Calu3 (cell line): ENCODE measurements at regions not wholly inside any gene's neighbourhood (a gene's known extent, or its start where the extent isn't known, plus 50 kb on each side); places are given as distances from the start of the nearest gene placed in this dataset.

ENCODE experiments used
- BruUV-seq: library from RNA; stranded (reverse); fragments of 400-500 nt; replicated peaks from 2 replicates; lab custom pipeline; 2021; lab: Mats Ljungman, UMichigan
- CTCF ChIA-PET: fragments of 300-600 bp; sonication (Branson Sonifier 250); formaldehyde crosslinking; loops from one replicate; lab custom pipeline; 2022; ENCODE audit warnings: antibody characterized with exemption; lab: Charles Lee
- DNase-seq: peaks from one replicate; pipeline ENCODE4 v3.0.0; 2022
- H3K27ac Mint-ChIP-seq: one replicate; pipeline ENCODE4 v1.8.0; 2022; ENCODE audit warnings: mixed read lengths; ENCODE audit not compliant: unreplicated experiment
- H3K27me3 Mint-ChIP-seq: one replicate; pipeline ENCODE4 v1.8.0; 2022; ENCODE audit warnings: mixed read lengths; ENCODE audit not compliant: unreplicated experiment
- H3K36me3 Mint-ChIP-seq: one replicate; pipeline ENCODE4 v1.8.0; 2022; ENCODE audit warnings: mild to moderate bottlenecking, moderate library complexity, mixed read lengths; ENCODE audit not compliant: insufficient read depth, unreplicated experiment
- H3K4me1 Mint-ChIP-seq: one replicate; pipeline ENCODE4 v1.8.0; 2022; ENCODE audit warnings: mild to moderate bottlenecking, low read depth, mixed read lengths; ENCODE audit not compliant: unreplicated experiment
- H3K4me3 Mint-ChIP-seq: one replicate; pipeline ENCODE4 v1.8.0; 2022; ENCODE audit warnings: mild to moderate bottlenecking, low read depth, moderate library complexity, mixed read lengths; ENCODE audit not compliant: unreplicated experiment
- H3K9me3 Mint-ChIP-seq: one replicate; pipeline ENCODE4 v1.8.0; 2022; ENCODE audit warnings: low read depth, mixed read lengths; ENCODE audit not compliant: unreplicated experiment
- CTCF ChIP-seq: fragments of 200-600 bp; IDR thresholded peaks from one replicate; pipeline ENCODE4 v1.8.0; 2022; ENCODE audit warnings: antibody characterized with exemption; ENCODE audit not compliant: unreplicated experiment
- intact Hi-C: fragments of 100-400 bp; cut with micrococcal nuclease; formaldehyde crosslinking; loops from one replicate; pipeline ENCODE4 v1.10.0; 2022; ENCODE audit not compliant: unreplicated experiment

GRCh38 chr4:19063662-19064061, 1042.1 kb upstream of the LCORL start:
- Mint-ChIP-seq H3K36me3 (no peaks in the 10 kb centered on the region), H3K27me3 (no peaks in the 10 kb centered on the region), H3K27ac (no peak overlapping the region), H3K9me3 (peaks cover 14% of the 10 kb centered on the region), H3K4me1 (no peaks in the 10 kb centered on the region), H3K4me3 (no peak overlapping the region)
- CTCF ChIA-PET, result no interaction called here
- DNase-seq, result no peak
- no peak for TF ChIP-seq CTCF
- intact Hi-C loops, result no loop called here
- BruUV-seq, result no TSS peak

GRCh38 chr4:19054916-19055315, 1033.4 kb upstream of the LCORL start:
- CTCF ChIA-PET, result no interaction called here
- Mint-ChIP-seq H3K4me3 (no peak overlapping the region), H3K27ac (no peak overlapping the region), H3K36me3 (no peaks in the 10 kb centered on the region), H3K9me3 (peaks cover 2% of the 10 kb centered on the region), H3K27me3 (no peaks in the 10 kb centered on the region), H3K4me1 (no peaks in the 10 kb centered on the region)
- intact Hi-C loops, result no loop called here
- no TSS peak for BruUV-seq
- TF ChIP-seq CTCF, result no peak
- no peak for DNase-seq

DNA sequence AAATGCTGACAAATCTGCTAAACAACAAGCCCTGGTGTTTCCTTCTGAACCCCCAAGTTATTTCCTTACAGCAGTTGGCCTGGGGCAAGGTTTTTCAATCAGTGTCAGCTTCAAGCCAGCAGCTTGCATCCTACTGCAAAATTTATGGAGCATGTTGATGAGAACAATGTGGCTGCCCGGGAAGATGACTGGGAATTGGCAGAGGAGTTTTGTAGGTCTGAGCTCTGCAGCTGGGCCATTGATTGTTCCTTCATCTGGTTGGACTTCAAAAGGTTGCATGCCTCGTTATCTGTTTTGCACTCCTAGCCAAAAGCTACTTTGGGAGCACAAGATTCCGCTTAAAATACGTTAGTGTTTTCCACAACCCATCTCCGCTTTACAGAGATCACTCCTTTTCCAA, 1030.3 kb upstream of the LCORL start:
- no peak overlapping the region for H3K4me3 Mint-ChIP-seq
- H3K27ac Mint-ChIP-seq, result no peak overlapping the region
- H3K27me3 Mint-ChIP-seq, result no peaks in the 10 kb centered on the region
- TF ChIP-seq CTCF, result no peak
- no peaks in the 10 kb centered on the region for H3K36me3 Mint-ChIP-seq
- intact Hi-C loops, result no loop called here
- no peaks in the 10 kb centered on the region for H3K4me1 Mint-ChIP-seq
- no peak for DNase-seq
- no peaks in the 10 kb centered on the region for H3K9me3 Mint-ChIP-seq
- CTCF ChIA-PET, result no interaction called here
- BruUV-seq, result no TSS peak

DNA sequence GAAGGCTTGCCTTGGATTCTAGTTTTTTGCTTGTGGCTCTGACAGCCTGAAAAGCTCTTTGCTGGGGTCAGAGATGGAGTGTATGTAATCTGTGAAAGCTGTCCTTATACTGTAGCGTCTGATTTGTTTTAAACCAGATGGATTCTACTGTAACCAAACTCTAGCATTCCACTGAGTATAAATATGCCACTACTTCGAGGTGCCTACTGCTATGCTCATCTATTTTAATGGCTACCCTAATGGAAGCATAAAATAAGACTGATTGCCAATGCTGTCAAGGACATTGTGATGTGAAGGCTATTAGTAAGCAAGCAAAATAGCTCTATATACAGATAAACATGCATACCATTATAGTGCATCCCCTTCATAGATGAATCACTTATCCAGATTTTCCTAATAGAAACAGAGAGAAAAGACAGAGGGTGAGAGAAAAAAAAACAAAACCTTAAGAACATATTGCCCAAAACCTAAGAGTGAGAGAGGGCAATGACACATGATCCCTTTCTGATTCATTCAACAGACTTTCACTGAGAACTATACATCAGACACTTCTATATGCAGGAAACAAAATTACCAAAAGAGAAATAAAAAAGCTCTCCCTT, 1025.8 kb upstream of the LCORL start:
- H3K36me3 Mint-ChIP-seq, result no peaks in the 10 kb centered on the region
- BruUV-seq, result no TSS peak
- peaks cover 9% of the 10 kb centered on the region for H3K9me3 Mint-ChIP-seq
- no peak for TF ChIP-seq CTCF
- no peak overlapping the region for H3K27ac Mint-ChIP-seq
- no peaks in the 10 kb centered on the region for H3K4me1 Mint-ChIP-seq
- H3K4me3 Mint-ChIP-seq, result no peak overlapping the region
- intact Hi-C loops, result no loop called here
- DNase-seq, result no peak
- H3K27me3 Mint-ChIP-seq, result no peaks in the 10 kb centered on the region
- CTCF ChIA-PET, result no interaction called here
